ENCODE measurements at regions not wholly inside any gene's neighbourhood (a gene's known extent, or its start where the extent isn't known, plus 50 kb on each side); places are given as distances from the start of the nearest gene placed in this dataset.

DNA sequence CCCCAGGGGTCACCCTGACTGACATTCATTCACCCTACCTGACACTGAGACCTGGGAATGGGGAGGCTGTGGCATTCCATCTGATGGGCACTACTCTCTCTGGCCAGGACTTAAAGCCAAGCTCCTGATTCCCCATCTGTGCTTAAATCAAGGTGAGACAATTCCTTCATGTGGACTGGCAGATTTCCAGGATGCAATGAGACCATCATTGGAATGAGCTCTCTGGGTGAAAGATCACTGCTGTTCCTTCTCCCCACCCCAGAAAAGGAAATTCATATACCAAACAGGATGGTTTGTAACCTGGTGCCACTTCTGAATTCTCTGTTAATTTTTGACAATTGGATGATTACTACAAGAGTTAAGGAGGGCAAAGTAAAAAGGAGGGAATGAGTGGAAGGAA lies 354.8 kb downstream of the MID1IP1 start:
- Mint-ChIP-seq H3K36me3 (ENCODE audit: insufficient read depth) (no peaks in the 10 kb centered on the region), H3K4me1 (ENCODE audit: low read depth) (peaks cover 15% of the 10 kb centered on the region), H3K4me3 (ENCODE audit: low read depth) (no peak overlapping the region), H3K27me3 (peaks cover 7% of the 10 kb centered on the region), H3K9me3 (ENCODE audit: low read depth) (peaks cover 33% of the 10 kb centered on the region), H3K27ac (no peak overlapping the region)
- no peak for DNase-seq (ENCODE audit: low spot score, unreplicated experiment)
- TF ChIP-seq CTCF (IDR thresholded peaks at IDR 0.05; ENCODE audit: unreplicated experiment), result no peak

DNA sequence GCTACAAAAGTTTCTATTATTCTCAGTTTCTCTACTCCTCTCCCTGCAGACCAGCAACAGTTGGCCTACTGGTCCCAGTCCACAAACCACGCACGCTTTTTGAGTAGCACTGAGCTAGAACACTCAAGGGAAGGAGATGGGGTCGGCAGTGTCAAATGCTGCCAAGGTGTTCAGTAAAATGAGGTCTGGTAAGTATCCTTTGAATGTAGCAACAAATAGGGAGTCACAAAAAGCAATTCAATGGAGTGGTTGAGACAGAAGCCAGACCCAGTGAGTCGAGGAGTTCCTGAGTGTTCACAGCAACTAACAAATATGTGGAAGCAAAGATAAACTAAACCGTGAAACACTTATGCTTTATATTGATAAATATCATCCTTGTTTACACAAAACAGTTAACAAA lies 355.7 kb downstream of the MID1IP1 start:
- H3K4me1 Mint-ChIP-seq (ENCODE audit: low read depth), result peaks cover 15% of the 10 kb centered on the region
- DNase-seq (ENCODE audit: low spot score, unreplicated experiment), result no peak
- H3K36me3 Mint-ChIP-seq (ENCODE audit: insufficient read depth), result no peaks in the 10 kb centered on the region
- TF ChIP-seq CTCF (IDR thresholded peaks at IDR 0.05; ENCODE audit: unreplicated experiment), result no peak
- H3K27me3 Mint-ChIP-seq, result peaks cover 16% of the 10 kb centered on the region
- H3K4me3 Mint-ChIP-seq (ENCODE audit: low read depth), result no peak overlapping the region
- peaks cover 30% of the 10 kb centered on the region for H3K9me3 Mint-ChIP-seq (ENCODE audit: low read depth)
- H3K27ac Mint-ChIP-seq, result no peak overlapping the region

DNA sequence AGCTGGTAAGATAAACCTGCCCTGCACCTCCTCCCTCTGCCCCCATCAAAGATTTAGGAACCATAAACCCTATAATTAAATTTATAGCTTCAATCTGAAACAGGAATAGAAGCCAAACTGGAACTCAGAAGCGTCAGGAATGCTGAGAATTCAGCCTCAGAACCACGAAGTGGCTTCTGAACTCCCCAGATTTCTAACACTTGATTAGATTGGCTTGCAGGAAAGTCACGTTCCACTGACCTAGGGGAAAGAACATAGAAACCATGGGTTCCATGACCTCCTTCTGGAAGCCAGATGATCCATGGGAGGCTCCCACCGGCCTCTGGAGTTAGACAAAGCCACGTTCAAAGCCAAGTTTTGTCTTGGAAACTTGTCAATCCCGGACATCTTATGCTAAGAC lies 356.5 kb downstream of the MID1IP1 start:
- TF ChIP-seq CTCF (IDR thresholded peaks at IDR 0.05; ENCODE audit: unreplicated experiment), result no peak
- H3K27ac Mint-ChIP-seq, result no peak overlapping the region
- H3K4me3 Mint-ChIP-seq (ENCODE audit: low read depth), result no peak overlapping the region
- H3K36me3 Mint-ChIP-seq (ENCODE audit: insufficient read depth), result no peaks in the 10 kb centered on the region
- peaks cover 30% of the 10 kb centered on the region for H3K9me3 Mint-ChIP-seq (ENCODE audit: low read depth)
- H3K27me3 Mint-ChIP-seq, result peaks cover 23% of the 10 kb centered on the region
- no peak for DNase-seq (ENCODE audit: low spot score, unreplicated experiment)
- H3K4me1 Mint-ChIP-seq (ENCODE audit: low read depth), result peaks cover 10% of the 10 kb centered on the region

DNA sequence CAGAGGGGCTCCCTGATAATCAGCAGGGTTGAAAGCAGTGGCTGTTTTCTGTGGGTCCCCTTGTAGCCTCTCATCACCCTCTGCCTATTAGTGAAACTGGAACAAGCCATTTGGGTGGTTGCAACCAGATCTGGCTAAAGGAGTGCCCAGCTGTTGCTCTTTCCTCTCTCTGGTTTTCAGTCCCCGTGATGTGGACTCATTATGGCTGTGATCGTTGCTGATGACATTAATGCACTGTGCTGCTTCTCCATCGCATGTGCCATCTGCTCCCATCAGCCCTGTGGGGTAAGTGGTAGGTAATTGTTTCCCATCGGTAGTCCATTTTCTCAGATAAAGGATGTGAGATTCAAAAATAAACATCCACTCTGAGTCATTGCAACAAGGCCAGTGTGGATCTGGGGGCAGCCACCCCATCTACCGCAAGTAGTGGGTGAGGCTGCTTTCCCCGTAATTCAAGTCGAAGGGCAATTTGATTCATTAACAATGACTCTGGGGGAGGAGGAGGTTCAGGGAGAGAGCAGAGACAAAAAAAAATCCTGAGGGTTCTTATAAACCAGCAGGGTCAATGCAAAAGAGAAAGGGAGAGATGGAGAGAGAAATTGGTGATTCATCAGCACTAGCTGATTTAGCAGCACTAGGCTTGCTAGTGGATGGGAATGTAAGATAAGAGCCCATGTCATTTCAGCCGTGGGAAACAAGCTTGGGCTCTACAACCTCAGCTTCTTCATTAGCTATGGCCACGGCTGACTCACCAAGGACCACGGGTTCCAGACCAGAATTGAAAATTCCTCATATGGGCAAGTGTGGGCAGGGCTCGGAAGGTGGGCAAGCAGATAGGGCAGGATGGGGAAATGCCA lies 357.8 kb downstream of the MID1IP1 start:
- peaks cover 30% of the 10 kb centered on the region for H3K9me3 Mint-ChIP-seq (ENCODE audit: low read depth)
- no peak overlapping the region for H3K4me3 Mint-ChIP-seq (ENCODE audit: low read depth)
- no peaks in the 10 kb centered on the region for H3K36me3 Mint-ChIP-seq (ENCODE audit: insufficient read depth)
- H3K27ac Mint-ChIP-seq, result no peak overlapping the region
- H3K4me1 Mint-ChIP-seq (ENCODE audit: low read depth), result peaks cover 7% of the 10 kb centered on the region
- no peak for DNase-seq (ENCODE audit: low spot score, unreplicated experiment)
- H3K27me3 Mint-ChIP-seq, result peaks cover 34% of the 10 kb centered on the region
- TF ChIP-seq CTCF (IDR thresholded peaks at IDR 0.05; ENCODE audit: unreplicated experiment), result no peak

DNA sequence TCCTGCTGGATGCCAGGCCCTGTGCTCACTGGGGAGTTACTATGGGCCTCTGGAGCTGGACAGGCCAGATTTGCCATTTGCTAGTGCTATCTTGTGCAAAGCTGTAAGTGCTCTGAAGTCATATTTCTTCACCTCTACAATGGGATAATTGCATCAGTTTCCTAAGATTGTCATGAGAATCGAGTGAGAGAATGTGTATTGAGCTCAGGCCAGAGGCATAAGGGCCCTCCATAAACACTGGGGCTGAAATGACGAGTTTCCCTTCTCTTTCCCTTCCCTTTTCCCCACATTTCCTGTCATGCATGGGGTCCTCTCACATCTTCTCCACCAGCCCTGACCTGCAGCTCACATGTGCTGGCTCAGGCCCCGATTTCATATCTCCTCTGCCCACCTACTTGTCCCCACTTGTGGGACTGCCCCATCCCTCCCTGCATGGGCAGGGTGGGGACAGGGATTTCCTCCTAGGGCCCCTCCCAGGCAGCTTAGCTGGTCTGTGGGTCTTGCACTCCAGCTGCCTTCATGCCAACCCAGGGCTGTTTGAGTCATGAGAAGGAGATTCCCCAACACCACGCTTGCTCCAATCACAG lies 358.8 kb downstream of the MID1IP1 start:
- H3K36me3 Mint-ChIP-seq (ENCODE audit: insufficient read depth), result no peaks in the 10 kb centered on the region
- peaks cover 25% of the 10 kb centered on the region for H3K9me3 Mint-ChIP-seq (ENCODE audit: low read depth)
- H3K27me3 Mint-ChIP-seq, result peaks cover 36% of the 10 kb centered on the region
- no peak for DNase-seq (ENCODE audit: low spot score, unreplicated experiment)
- H3K27ac Mint-ChIP-seq, result no peak overlapping the region
- no peak overlapping the region for H3K4me3 Mint-ChIP-seq (ENCODE audit: low read depth)
- TF ChIP-seq CTCF (IDR thresholded peaks at IDR 0.05; ENCODE audit: unreplicated experiment), result no peak
- H3K4me1 Mint-ChIP-seq (ENCODE audit: low read depth), result peaks cover 7% of the 10 kb centered on the region
